Stomach (tissue), 8 donors: ENCODE measurements at regions not wholly inside any gene's neighbourhood (a gene's known extent, or its start where the extent isn't known, plus 50 kb on each side); places are given as distances from the start of the nearest gene placed in this dataset.

Source experiments
- DNase-seq, 2 donors: peaks; one replicate each; pipeline versions ENCODE4 v3.0.0 to v3.0.0-alpha.2; 2013 to 2019
- H3K27ac ChIP-seq, 5 donors: fragments of 200-600 bp in 4 of 5; sonication (generic) in 4 of 5; one replicate each; pipeline ENCODE4 v1.5.1; 2013 to 2019; ENCODE audit warnings: mild to moderate bottlenecking in 1 of 5, moderate library complexity in 1 of 5
- H3K27me3 ChIP-seq, 3 donors: fragments of 200-600 bp; sonication (generic); one replicate each; pipeline ENCODE4 v1.5.1; 2017 to 2019; ENCODE audit warnings: mixed run types in 1 of 3
- H3K36me3 ChIP-seq, 4 donors: fragments of 200-600 bp; sonication (generic); 1 replicate in 3 of 4; 2 replicates in 1 of 4; pipeline ENCODE4 v1.5.1; 2016 to 2019
- H3K4me1 ChIP-seq, 4 donors: fragments of 200-600 bp; sonication (generic); one replicate each; pipeline ENCODE4 v1.5.1; 2016 to 2019
- H3K4me3 ChIP-seq, 4 donors: fragments of 200-600 bp; sonication (generic) in 3 of 4; one replicate each; pipeline ENCODE4 v1.5.1; 2016 to 2019; ENCODE audit warnings: mild to moderate bottlenecking in 1 of 4
- H3K9me3 ChIP-seq, 4 donors: fragments of 200-600 bp; sonication (generic); one replicate each; pipeline ENCODE4 v1.5.1; 2016 to 2019
- EP300 ChIP-seq: sonication (generic); formaldehyde crosslinking; IDR thresholded peaks from one replicate; pipeline ENCODE4 v1.6.1; 2017; ENCODE audit warnings: antibody characterized with exemption
- POLR2A ChIP-seq, 4 donors: fragments of 450-650 bp; IDR thresholded peaks; one replicate each; pipeline ENCODE4 v1.6.1; 2016; ENCODE audit warnings: antibody characterized with exemption in 4 of 4, control low read depth in 2 of 4, mild to moderate bottlenecking in 1 of 4, moderate library complexity in 1 of 4
- POLR2AphosphoS5 ChIP-seq, 3 donors: sonication (generic); formaldehyde crosslinking; IDR thresholded peaks; one replicate each; pipeline ENCODE4 v1.6.1; 2016; ENCODE audit warnings: antibody characterized with exemption in 3 of 3
- WGBS, 5 donors: extraction: QIAGEN DNeasy Blood & Tissue Kit in 3 of 5; methylation state at CpG; one replicate each; pipeline versions ENCODE4 v1.1.5 to v1.1.7; 2013 to 2018; 5-methylcytosine and 5-hydroxymethylcytosine counted together
- intact Hi-C: fragments of 100-400 bp; cut with DNase I; formaldehyde crosslinking; loops from one replicate; pipeline ENCODE4 v1.15.1; 2023; ENCODE audit warnings: low total_unique reads
- TF ChIP-seq, protein P1 (sequence below), 7 experiments: fragments of 450-650 bp in 4 of 7; fragments of 200-600 bp in 3 of 7; sonication (generic) in 3 of 7; IDR thresholded peaks; one replicate each; pipeline ENCODE4 v1.5.1; 2016 to 2019; ENCODE audit warnings: antibody characterized with exemption in 7 of 7, control low read depth in 2 of 7, mild to moderate bottlenecking in 1 of 7
- donor health status: healthy with polysubstance abuse.
- donor health status: Bipolar disorder and iron deficiency.
- donor health status: healthy.

DNA sequence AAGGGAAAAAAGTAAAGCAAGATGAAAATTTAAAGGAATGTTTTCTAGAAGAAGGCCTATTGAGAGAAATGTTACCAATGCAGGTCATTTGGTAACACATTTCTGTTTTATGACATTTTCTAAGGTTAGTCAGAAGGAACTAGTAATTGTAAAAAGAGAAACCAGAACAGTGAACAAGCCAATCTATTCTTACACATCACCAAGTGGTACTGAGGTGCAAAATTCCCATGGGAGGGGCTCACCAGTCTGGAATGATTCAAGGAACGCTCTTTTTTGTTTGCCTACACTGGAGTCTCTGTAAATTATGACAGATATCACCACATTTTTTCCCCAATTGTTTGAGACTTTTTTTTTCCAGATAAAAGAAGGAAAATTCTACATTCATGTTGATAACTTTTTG is 404.7 kb upstream of the CNKSR2 start:
- intact Hi-C loops = no loop called here
- Histone ChIP-seq H3K9me3 (peaks cover 0 to 5% (median 0%) of the 10 kb centered on the region in 4 donors), H3K36me3 (no peaks in the 10 kb centered on the region), H3K4me3 (no peak overlapping the region), H3K4me1 (no peaks in the 10 kb centered on the region), H3K27me3 (no peaks in the 10 kb centered on the region), H3K27ac (no peak overlapping the region)
- no peak for DNase-seq
- TF ChIP-seq EP300 (no peak), POLR2A (IDR thresholded peaks at IDR 0.05) (no peak), POLR2AphosphoS5 (IDR thresholded peaks at IDR 0.05) (no peak)
- TF ChIP-seq, protein P1, sequence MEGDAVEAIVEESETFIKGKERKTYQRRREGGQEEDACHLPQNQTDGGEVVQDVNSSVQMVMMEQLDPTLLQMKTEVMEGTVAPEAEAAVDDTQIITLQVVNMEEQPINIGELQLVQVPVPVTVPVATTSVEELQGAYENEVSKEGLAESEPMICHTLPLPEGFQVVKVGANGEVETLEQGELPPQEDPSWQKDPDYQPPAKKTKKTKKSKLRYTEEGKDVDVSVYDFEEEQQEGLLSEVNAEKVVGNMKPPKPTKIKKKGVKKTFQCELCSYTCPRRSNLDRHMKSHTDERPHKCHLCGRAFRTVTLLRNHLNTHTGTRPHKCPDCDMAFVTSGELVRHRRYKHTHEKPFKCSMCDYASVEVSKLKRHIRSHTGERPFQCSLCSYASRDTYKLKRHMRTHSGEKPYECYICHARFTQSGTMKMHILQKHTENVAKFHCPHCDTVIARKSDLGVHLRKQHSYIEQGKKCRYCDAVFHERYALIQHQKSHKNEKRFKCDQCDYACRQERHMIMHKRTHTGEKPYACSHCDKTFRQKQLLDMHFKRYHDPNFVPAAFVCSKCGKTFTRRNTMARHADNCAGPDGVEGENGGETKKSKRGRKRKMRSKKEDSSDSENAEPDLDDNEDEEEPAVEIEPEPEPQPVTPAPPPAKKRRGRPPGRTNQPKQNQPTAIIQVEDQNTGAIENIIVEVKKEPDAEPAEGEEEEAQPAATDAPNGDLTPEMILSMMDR (IDR thresholded peaks at IDR 0.05) = no peak
- 15 to 73% (median 52%) methylated on average over 1 of the region's 1 CpG for WGBS, 5 donors

DNA sequence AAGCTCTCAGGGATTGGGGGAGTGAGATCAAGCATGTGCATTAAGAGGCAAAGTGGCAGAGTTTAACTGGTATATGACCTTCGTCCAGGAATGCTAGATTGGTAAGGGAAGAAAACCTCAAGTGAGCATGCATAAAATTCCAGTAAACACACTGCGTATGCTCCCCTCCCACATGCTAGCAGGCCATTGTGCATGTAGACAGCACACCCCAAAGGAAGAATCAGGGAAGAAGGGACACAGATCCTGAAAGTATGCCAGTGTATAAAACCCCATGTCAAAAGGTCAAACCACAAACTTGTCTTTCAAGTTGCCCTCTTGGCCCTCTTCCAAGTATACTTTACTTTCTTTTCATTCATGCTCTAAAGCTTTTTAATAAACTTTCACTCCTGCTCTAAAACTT is 405.2 kb upstream of the CNKSR2 start:
- Histone ChIP-seq H3K4me1 (no peaks in the 10 kb centered on the region), H3K4me3 (no peak overlapping the region), H3K36me3 (no peaks in the 10 kb centered on the region), H3K27me3 (no peaks in the 10 kb centered on the region), H3K9me3 (peaks cover 0 to 5% (median 0%) of the 10 kb centered on the region in 4 donors), H3K27ac (no peak overlapping the region)
- DNase-seq = no peak
- intact Hi-C loops = no loop called here
- TF ChIP-seq, protein P1 (IDR thresholded peaks at IDR 0.05) = no peak
- TF ChIP-seq POLR2A (IDR thresholded peaks at IDR 0.05) = no peak
- TF ChIP-seq EP300 = no peak
- no peak for TF ChIP-seq POLR2AphosphoS5 (IDR thresholded peaks at IDR 0.05)
- 52 to 86% (median 66%) methylated on average over 2 of the region's 2 CpGs for WGBS, 5 donors

DNA sequence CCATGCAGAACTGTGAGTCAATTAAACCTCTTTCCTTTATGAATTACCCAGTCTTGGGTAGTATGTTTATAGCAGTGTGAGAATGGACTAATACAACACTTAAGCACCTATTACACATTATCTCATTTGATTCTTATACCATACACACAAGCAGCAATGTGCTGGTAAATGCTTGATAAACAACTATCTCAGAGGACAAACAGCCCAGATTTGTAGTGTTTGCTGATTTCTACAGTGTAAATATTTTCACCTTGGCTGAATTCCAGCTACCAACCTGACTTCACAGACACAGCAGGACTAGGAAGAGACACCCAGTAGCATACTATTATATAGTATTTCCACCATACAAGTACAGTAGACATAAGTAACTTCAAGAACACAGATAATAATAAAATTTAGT is 406.5 kb upstream of the CNKSR2 start:
- no peaks in the 10 kb centered on the region for H3K36me3 ChIP-seq
- DNase-seq = peak in 1 of 2 donors; percentile 8
- TF ChIP-seq, protein P1 (IDR thresholded peaks at IDR 0.05) = no peak
- TF ChIP-seq EP300 (no peak), POLR2A (IDR thresholded peaks at IDR 0.05) (no peak), POLR2AphosphoS5 (IDR thresholded peaks at IDR 0.05) (no peak)
- H3K27ac ChIP-seq = no peak overlapping the region
- no peaks in the 10 kb centered on the region for H3K27me3 ChIP-seq
- H3K4me1 ChIP-seq = no peaks in the 10 kb centered on the region
- peaks cover 0 to 5% (median 0%) of the 10 kb centered on the region in 4 donors for H3K9me3 ChIP-seq
- no peak overlapping the region for H3K4me3 ChIP-seq
- intact Hi-C loops = no loop called here

DNA sequence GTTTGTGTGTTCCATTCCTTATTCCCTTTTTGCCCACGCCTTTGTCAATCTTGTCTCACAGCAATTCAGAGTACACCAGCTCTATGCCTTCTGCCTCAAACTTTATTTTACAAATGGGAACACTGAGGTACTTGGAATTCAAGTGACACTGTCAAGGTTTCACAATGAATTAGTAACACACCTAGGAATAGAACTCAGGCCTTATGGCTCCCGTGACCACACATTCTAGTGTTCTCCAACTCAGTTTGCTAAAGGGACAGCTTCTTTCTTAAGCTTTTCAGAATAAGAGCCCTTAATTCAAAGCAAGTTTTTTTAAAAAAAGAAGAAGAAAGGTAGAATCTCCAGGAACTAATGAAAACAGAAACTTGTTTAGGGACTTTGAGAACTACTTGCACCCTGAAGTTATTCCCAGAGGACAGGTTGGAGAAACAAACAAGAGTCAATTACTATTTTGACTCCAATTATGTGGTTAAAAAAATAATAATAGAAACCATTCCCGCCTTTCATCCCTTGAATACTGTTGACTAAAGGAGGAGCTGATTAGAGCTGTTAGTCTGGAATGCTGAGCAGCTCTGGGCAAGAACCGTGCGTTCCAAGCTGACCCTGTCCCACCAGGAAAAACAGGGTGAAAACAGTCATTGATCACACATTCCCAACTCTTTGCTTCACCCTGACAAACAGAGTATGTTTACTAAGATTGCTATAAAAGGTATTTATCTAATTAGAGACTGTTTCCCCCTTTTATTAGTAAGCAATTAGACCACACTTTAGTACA is 408.8 kb upstream of the CNKSR2 start:
- peak in 1 of 2 donors; percentile 51 for DNase-seq
- H3K36me3 ChIP-seq = no peaks in the 10 kb centered on the region
- 29 to 51% (median 31%) methylated on average over 5 of the region's 5 CpGs for WGBS, 5 donors

More for the DNA sequence above, 408.8 kb upstream of the CNKSR2 start:
- no peak overlapping the region for H3K4me3 ChIP-seq
- no peaks in the 10 kb centered on the region for H3K4me1 ChIP-seq
- H3K9me3 ChIP-seq = peaks cover 0 to 5% (median 0%) of the 10 kb centered on the region in 4 donors
- H3K27ac ChIP-seq = no peak overlapping the region
- no peak for TF ChIP-seq POLR2A (IDR thresholded peaks at IDR 0.05)
- TF ChIP-seq EP300 = no peak
- TF ChIP-seq, protein P1 (IDR thresholded peaks at IDR 0.05) = no peak
- TF ChIP-seq POLR2AphosphoS5 (IDR thresholded peaks at IDR 0.05) = no peak
- no peaks in the 10 kb centered on the region for H3K27me3 ChIP-seq
- intact Hi-C loops = no loop called here
